Fibroblast of pulmonary artery (primary cell): ENCODE measurements at regions not wholly inside any gene's neighbourhood (a gene's known extent, or its start where the extent isn't known, plus 50 kb on each side); places are given as distances from the start of the nearest gene placed in this dataset.

Source experiments
- DNase-seq: peaks from one replicate; pipeline ENCODE4 v3.0.0-alpha.2; 2010; ENCODE audit warnings: low read depth
- H3K4me3 ChIP-seq: replicated peaks from 2 replicates; pipeline ENCODE4 v1.5.1; 2011; ENCODE audit warnings: low read depth, mild to moderate bottlenecking, control low read depth, low read length, moderate library complexity
- TF ChIP-seq, protein P1 (sequence below): IDR thresholded peaks from 2 replicates; pipeline ENCODE4 v1.5.1; 2011; ENCODE audit warnings: mild to moderate bottlenecking, control low read depth, low read length, inconsistent platforms; ENCODE audit errors: missing control alignments

DNA sequence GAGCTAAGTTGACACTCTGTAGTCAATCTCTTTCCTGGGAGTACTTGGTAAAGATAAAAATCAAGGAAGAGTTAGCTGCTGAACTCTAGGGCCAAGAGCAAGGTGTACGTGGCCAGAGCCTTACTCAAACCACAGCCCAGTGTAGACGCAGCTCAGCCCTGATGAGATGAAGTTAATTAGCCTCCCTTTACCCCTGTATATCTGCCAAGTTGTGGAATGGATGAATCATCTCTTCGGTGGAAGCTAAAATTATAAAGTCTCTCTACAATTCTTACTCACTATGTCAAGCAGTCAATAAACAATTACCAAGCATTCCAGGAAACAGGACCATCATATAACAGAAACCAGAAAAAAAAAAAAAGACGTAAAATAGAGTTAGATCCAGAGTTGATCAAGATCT lies 146.9 kb upstream of the UFM1 start:
- H3K4me3 ChIP-seq, result no peak overlapping the region
- TF ChIP-seq, protein P1, sequence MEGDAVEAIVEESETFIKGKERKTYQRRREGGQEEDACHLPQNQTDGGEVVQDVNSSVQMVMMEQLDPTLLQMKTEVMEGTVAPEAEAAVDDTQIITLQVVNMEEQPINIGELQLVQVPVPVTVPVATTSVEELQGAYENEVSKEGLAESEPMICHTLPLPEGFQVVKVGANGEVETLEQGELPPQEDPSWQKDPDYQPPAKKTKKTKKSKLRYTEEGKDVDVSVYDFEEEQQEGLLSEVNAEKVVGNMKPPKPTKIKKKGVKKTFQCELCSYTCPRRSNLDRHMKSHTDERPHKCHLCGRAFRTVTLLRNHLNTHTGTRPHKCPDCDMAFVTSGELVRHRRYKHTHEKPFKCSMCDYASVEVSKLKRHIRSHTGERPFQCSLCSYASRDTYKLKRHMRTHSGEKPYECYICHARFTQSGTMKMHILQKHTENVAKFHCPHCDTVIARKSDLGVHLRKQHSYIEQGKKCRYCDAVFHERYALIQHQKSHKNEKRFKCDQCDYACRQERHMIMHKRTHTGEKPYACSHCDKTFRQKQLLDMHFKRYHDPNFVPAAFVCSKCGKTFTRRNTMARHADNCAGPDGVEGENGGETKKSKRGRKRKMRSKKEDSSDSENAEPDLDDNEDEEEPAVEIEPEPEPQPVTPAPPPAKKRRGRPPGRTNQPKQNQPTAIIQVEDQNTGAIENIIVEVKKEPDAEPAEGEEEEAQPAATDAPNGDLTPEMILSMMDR, result no peak
- DNase-seq, result peak; percentile 13

DNA sequence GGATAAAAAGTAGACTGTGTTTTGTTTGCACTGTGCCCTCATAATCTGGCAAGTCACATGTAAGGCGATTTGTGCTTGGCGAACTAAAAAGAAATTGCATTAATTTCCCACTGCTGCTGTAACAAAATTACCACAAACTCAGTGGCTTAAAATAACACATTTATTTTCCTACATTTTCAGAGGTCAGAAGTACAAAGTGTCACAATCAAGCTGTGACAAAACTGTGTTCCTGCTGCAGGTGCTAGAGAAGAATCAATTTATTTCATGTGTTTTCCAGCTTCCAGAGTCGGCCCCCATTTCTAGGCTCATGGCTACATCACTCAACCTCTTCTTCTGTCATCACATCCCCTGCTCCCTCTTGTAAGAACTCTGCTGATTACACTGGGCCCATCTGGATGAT lies 158.6 kb upstream of the UFM1 start:
- no peak for DNase-seq
- H3K4me3 ChIP-seq, result no peak overlapping the region
- TF ChIP-seq, protein P1, result no peak

DNA sequence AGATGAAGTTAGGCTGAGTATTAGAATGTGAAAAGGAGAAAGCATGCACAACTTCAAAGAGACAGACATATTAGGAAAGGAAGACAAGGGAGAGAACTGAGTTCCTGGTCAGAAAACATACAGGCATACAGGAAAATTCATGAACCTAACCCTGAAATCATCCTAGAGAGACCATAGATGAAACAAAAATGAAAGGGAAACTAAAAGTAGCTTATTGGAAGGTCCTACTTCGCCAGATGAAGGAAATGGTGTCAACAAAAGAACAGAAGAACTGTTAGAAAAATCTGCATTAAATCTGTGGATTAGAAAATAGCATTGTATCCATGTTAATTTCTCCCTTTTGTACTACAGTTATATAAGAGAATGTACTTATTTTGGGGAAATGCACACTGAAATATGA lies 169.0 kb upstream of the UFM1 start:
- peak overlapping the region; percentile 7 for H3K4me3 ChIP-seq
- DNase-seq, result no peak
- TF ChIP-seq, protein P1, result no peak

- no peak overlapping the region for H3K4me3 ChIP-seq
- TF ChIP-seq, protein P1, result no peak
- DNase-seq, result peak; percentile 89
These were observed 169.5 kb upstream of the UFM1 start for GRCh38 chr13:38180126-38180525.

DNA sequence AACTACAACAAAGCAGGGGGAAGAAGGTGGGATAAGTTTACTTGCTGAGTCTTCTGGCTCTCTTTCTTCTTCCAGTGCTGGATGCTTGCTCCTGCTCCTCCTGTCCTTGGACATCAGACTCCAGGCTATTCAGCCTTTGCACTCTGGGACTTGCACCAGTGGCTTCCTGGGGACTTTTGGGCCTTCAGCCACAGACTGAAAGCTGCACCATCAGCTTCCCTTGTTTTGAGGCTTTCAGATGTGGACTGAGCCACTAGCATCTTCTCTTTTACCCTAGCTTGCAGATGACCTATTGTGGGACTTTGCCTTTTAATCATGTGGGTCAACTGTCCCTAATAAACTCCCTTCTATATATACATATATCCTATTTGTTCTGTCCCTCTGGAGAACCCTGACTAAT lies 173.0 kb upstream of the UFM1 start:
- no peak for DNase-seq
- no peak overlapping the region for H3K4me3 ChIP-seq
- TF ChIP-seq, protein P1, result no peak

- TF ChIP-seq, protein P1, result no peak
These were observed 176.2 kb upstream of the UFM1 start for GRCh38 chr13:38173403-38173802.

GRCh38 chr13:38167164-38167822 lies 182.4 kb upstream of the UFM1 start:
- no peak overlapping the region for H3K4me3 ChIP-seq
- TF ChIP-seq, protein P1, result no peak
- DNase-seq, result no peak

More at GRCh38 chr13:38173403-38173802, 176.2 kb upstream of the UFM1 start:
- no peak overlapping the region for H3K4me3 ChIP-seq
- no peak for DNase-seq
